SK-N-SH (cell line): ENCODE measurements at regions not wholly inside any gene's neighbourhood (a gene's known extent, or its start where the extent isn't known, plus 50 kb on each side); places are given as distances from the start of the nearest gene placed in this dataset.

ENCODE experiments used
- CTCF ChIA-PET: fragments of 300-600, 350-600 bp; formaldehyde crosslinking; extraction: SDS; loops from one replicate; lab custom pipeline; 2021; lab: Yijun Ruan, JAX
- POLR2A ChIA-PET: fragments of 350-600 bp; sonication (Branson Sonifier 250); formaldehyde crosslinking; extraction: SDS; loops from one replicate; lab custom pipeline; 2020; ENCODE audit warnings: antibody characterized with exemption, inconsistent platforms; lab: Yijun Ruan, JAX
- DNase-seq: peaks from one replicate; pipeline ENCODE4 v3.0.0; 2012
- H2AFZ ChIP-seq: fragments of 200-600 bp; sonication (generic); 2 replicates; pipeline ENCODE4 v1.8.1; 2016; ENCODE audit warnings: antibody characterized with exemption, mild to moderate bottlenecking, low read depth
- H3F3A ChIP-seq: fragments of 200-600 bp; sonication (generic); replicated peaks from 2 replicates; pipeline ENCODE3; 2016; ENCODE audit warnings: antibody characterized with exemption, mild to moderate bottlenecking; ENCODE audit not compliant: insufficient read depth
- H3K27ac ChIP-seq, 2 experiments: fragments of 200-500 bp in 1 of 2; fragments of 200-600 bp in 1 of 2; sonication (Bioruptor generic) in 1 of 2; sonication (generic), shearing (Covaris generic) in 1 of 2; 2 replicates each; pipeline versions ENCODE4 v1.5.1 to v1.6.1; 2014 to 2016; ENCODE audit warnings: low read depth in 2 of 2, inconsistent platforms in 1 of 2, low read length in 1 of 2, mild to moderate bottlenecking in 1 of 2, mixed read lengths in 1 of 2
- H3K27me3 ChIP-seq: fragments of 200-600 bp; sonication (generic), shearing (Covaris generic); 2 replicates; pipeline ENCODE4 v1.6.1; 2016; ENCODE audit warnings: mixed run types; ENCODE audit not compliant: insufficient read depth
- H3K36me3 ChIP-seq, 2 experiments: fragments of 200-500 bp in 1 of 2; fragments of 200-600 bp in 1 of 2; sonication (Bioruptor generic) in 1 of 2; sonication (generic) in 1 of 2; replicated peaks in 1 of 2; 2 replicates each; pipeline versions ENCODE3 to v1.5.1; 2014 to 2016; ENCODE audit warnings: low read length in 1 of 2, mild to moderate bottlenecking in 1 of 2; ENCODE audit not compliant: insufficient read depth in 2 of 2, control insufficient read depth in 1 of 2
- H3K4me1 ChIP-seq, 2 experiments: fragments of 200-500 bp in 1 of 2; fragments of 200-600 bp in 1 of 2; sonication (Bioruptor generic) in 1 of 2; sonication (generic), shearing (Covaris generic) in 1 of 2; 2 replicates each; pipeline versions ENCODE4 v1.5.1 to v1.6.1; 2014 to 2016; ENCODE audit warnings: low read depth in 1 of 2, low read length in 1 of 2, mixed run types in 1 of 2; ENCODE audit not compliant: insufficient read depth in 2 of 2, control insufficient read depth in 1 of 2
- H3K4me2 ChIP-seq: fragments of 200-600 bp; sonication (generic), shearing (Covaris generic); 2 replicates; pipeline ENCODE4 v1.6.1; 2017; ENCODE audit warnings: mixed run types
- H3K4me3 ChIP-seq, 2 experiments: fragments of 200-500 bp in 1 of 2; fragments of 200-600 bp in 1 of 2; sonication (Bioruptor generic) in 1 of 2; sonication (generic), shearing (Covaris generic) in 1 of 2; 2 replicates each; pipeline versions ENCODE4 v1.5.1 to v1.8.1; 2014 to 2016; ENCODE audit warnings: low read depth in 2 of 2, inconsistent platforms in 1 of 2, low read length in 1 of 2, mild to moderate bottlenecking in 1 of 2, mixed read lengths in 1 of 2, moderate library complexity in 1 of 2
- H3K79me2 ChIP-seq: fragments of 200-600 bp; sonication (generic); 2 replicates; pipeline ENCODE4 v1.8.1; 2017; ENCODE audit warnings: mild to moderate bottlenecking; ENCODE audit not compliant: insufficient read depth
- H3K9ac ChIP-seq: fragments of 200-600 bp; sonication (generic); 2 replicates; pipeline ENCODE4 v1.6.1; 2017; ENCODE audit warnings: mixed run types
- H3K9me2 ChIP-seq: fragments of 200-600 bp; sonication (generic); 2 replicates; pipeline ENCODE4 v1.6.1; 2017; ENCODE audit warnings: mixed run types
- H3K9me3 ChIP-seq: fragments of 200-600 bp; sonication (generic); 2 replicates; pipeline ENCODE4 v1.6.1; 2017; ENCODE audit warnings: mixed run types, mild to moderate bottlenecking, moderate library complexity
- H4K20me1 ChIP-seq: fragments of 200-600 bp; sonication (generic); 2 replicates; pipeline ENCODE4 v1.6.1; 2017; ENCODE audit warnings: mild to moderate bottlenecking, mixed run types; ENCODE audit not compliant: insufficient read depth
- FOSL2 ChIP-seq: IDR thresholded peaks from 2 replicates; pipeline ENCODE4 v1.4.0; 2012; ENCODE audit warnings: low read depth, mild to moderate bottlenecking, moderate library complexity, borderline replicate concordance
- FOXM1 ChIP-seq: IDR thresholded peaks from 2 replicates; pipeline ENCODE4 v1.4.0; 2012; ENCODE audit warnings: low read depth, mild to moderate bottlenecking
- GABPA ChIP-seq: IDR thresholded peaks from 2 replicates; pipeline ENCODE4 v1.4.0; 2012; ENCODE audit warnings: low read depth, mild to moderate bottlenecking
- GATA2 ChIP-seq: sonication (generic); formaldehyde crosslinking; IDR thresholded peaks from 2 replicates; pipeline ENCODE4 v1.5.0; 2020; ENCODE audit warnings: mild to moderate bottlenecking, missing genetic modification reagents
- NFIC ChIP-seq: IDR thresholded peaks from 2 replicates; pipeline ENCODE4 v1.4.0; 2012; ENCODE audit warnings: borderline replicate concordance
- RAD21 ChIP-seq: IDR thresholded peaks from 2 replicates; pipeline ENCODE4 v1.6.1; 2012; ENCODE audit warnings: mild to moderate bottlenecking, low read length
- RCOR1 ChIP-seq: fragments of 150-350 bp; IDR thresholded peaks from 2 replicates; pipeline ENCODE4 v1.6.1; 2017; ENCODE audit warnings: antibody characterized with exemption, low read length
- RFX5 ChIP-seq: IDR thresholded peaks from 2 replicates; pipeline ENCODE4 v1.6.1; 2012; ENCODE audit warnings: mild to moderate bottlenecking, improper control_type of control experiment, low read length
- RXRA ChIP-seq: IDR thresholded peaks from 2 replicates; pipeline ENCODE4 v1.4.0; 2012; ENCODE audit warnings: low read depth, mild to moderate bottlenecking, borderline replicate concordance
- SMC3 ChIP-seq: IDR thresholded peaks from 2 replicates; pipeline ENCODE4 v1.6.1; 2012; ENCODE audit warnings: low read depth, low read length, improper control_type of control experiment
- TAF1 ChIP-seq: IDR thresholded peaks from 2 replicates; pipeline ENCODE4 v1.6.1; 2012; ENCODE audit warnings: low read depth, mild to moderate bottlenecking, low read length, moderate library complexity, borderline replicate concordance
- TCF12 ChIP-seq: IDR thresholded peaks from 2 replicates; pipeline ENCODE4 v1.4.0; 2012
- TEAD4 ChIP-seq: IDR thresholded peaks from 2 replicates; pipeline ENCODE4 v1.4.0; 2012; ENCODE audit warnings: mild to moderate bottlenecking, borderline replicate concordance; ENCODE audit not compliant: insufficient read depth
- YY1 ChIP-seq: IDR thresholded peaks from 2 replicates; pipeline ENCODE4 v1.4.0; 2012; ENCODE audit warnings: low read depth, mild to moderate bottlenecking
- WGBS: methylation state at CpG from one replicate; pipeline ENCODE4 v1.1.6; 2017; ENCODE audit warnings: low lambda C conversion rate; 5-methylcytosine and 5-hydroxymethylcytosine counted together
- TF ChIP-seq, protein P1 (sequence below): IDR thresholded peaks from 2 replicates; pipeline ENCODE4; 2012
- TF ChIP-seq, protein P2 (sequence below): fragments of 200-600 bp; sonication (generic); IDR thresholded peaks from 2 replicates; pipeline ENCODE4 v1.6.1; 2017; ENCODE audit warnings: antibody characterized with exemption, mild to moderate bottlenecking, moderate library complexity
- TF ChIP-seq, protein P3 (sequence below): fragments of 150-350 bp; IDR thresholded peaks from 2 replicates; pipeline ENCODE4 v1.6.1; 2016; ENCODE audit warnings: mild to moderate bottlenecking, low read depth, low read length
- TF ChIP-seq, protein P4 (sequence below): IDR thresholded peaks from 2 replicates; pipeline ENCODE4 v1.6.1; 2012; ENCODE audit warnings: mild to moderate bottlenecking, low read depth, low read length, moderate library complexity

DNA sequence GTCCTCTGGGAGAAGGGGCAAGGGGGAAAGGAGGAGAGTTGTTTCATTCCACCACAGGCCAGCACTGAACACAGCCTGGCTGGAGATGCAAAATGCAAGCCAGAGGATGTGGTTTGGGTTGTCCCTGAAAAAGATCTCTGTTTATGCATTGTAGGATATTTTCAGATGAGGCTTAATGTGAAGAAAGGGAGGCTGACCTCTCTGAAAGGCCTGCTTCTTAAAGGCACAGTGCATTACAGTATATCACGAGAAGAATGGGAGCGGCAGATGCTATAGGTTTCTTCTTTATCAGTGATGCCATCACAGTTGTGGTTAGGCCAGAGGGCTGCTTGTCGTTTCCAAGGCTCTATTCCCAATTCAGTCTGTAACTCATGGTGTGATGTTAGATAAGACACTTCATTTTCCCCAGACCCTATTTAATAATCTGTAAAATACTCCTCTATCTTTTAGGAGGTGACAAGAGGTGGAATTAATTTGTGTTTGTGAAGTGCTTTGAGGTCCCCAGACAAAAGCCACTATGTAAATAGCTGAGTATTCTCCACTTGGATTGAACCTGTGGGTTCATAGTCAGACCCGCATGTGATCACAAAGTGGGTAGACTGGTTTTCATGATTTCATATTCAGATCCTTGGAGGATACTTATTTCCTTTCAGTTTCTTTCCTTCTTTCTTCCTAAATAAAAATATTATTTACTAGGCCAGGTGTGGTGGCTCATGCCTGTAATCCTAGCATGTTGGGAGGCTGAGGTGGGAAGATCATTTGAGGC, 76.5 kb upstream of the WDR26 start:
- no peaks in the 10 kb centered on the region for H4K20me1 ChIP-seq
- peak overlapping the region; percentile 63 for H2AFZ ChIP-seq
- ChIA-PET POLR2A (no interaction called here), CTCF (interaction anchor here (3.2 to 8.1 kb wide), 3 partner anchors 341 to 412 kb away, joined by 39 to 166 read pairs (median 124); no protein-coding TSS in a partner anchor)
- no peaks in the 10 kb centered on the region for H3K79me2 ChIP-seq
- peak overlapping the region; percentile 8 to 11; a peak in 2 of 4 replicates for H3K27ac ChIP-seq
- 37% methylated on average over 4 of the region's 4 CpGs for WGBS
- H3K27me3 ChIP-seq, result no peaks in the 10 kb centered on the region
- no peaks in the 10 kb centered on the region for H3K9me3 ChIP-seq
- peaks cover 0 to 7% of the 10 kb centered on the region in 2 experiments for H3K4me1 ChIP-seq
- no peaks in the 10 kb centered on the region for H3K9me2 ChIP-seq
- no peak for DNase-seq
- TF ChIP-seq YY1 (no peak), FOSL2 (no peak), TAF1 (no peak), RCOR1 (peak; percentile 27; the same call in 1 of the 2 replicates), RXRA (peak; percentile 42; the same call in 1 of the 2 replicates), TCF12 (peak; percentile 71), GATA2 (CRISPR knock-in tag) (peak; percentile 29; the same call in 1 of the 2 replicates)
- TF ChIP-seq, protein P1, sequence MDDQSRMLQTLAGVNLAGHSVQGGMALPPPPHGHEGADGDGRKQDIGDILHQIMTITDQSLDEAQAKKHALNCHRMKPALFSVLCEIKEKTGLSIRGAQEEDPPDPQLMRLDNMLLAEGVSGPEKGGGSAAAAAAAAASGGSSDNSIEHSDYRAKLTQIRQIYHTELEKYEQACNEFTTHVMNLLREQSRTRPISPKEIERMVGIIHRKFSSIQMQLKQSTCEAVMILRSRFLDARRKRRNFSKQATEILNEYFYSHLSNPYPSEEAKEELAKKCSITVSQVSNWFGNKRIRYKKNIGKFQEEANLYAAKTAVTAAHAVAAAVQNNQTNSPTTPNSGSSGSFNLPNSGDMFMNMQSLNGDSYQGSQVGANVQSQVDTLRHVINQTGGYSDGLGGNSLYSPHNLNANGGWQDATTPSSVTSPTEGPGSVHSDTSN, result peak; percentile 6; the same call in 1 of the 2 replicates
- H3K4me2 ChIP-seq, result peak overlapping the region; percentile 34; the same call in 1 of the 2 replicates
- no peak overlapping the region for H3K4me3 ChIP-seq
- peaks cover 8% of the 10 kb centered on the region for H3F3A ChIP-seq
- H3K36me3 ChIP-seq, result no peaks in the 10 kb centered on the region
- H3K9ac ChIP-seq, result no peak overlapping the region

DNA sequence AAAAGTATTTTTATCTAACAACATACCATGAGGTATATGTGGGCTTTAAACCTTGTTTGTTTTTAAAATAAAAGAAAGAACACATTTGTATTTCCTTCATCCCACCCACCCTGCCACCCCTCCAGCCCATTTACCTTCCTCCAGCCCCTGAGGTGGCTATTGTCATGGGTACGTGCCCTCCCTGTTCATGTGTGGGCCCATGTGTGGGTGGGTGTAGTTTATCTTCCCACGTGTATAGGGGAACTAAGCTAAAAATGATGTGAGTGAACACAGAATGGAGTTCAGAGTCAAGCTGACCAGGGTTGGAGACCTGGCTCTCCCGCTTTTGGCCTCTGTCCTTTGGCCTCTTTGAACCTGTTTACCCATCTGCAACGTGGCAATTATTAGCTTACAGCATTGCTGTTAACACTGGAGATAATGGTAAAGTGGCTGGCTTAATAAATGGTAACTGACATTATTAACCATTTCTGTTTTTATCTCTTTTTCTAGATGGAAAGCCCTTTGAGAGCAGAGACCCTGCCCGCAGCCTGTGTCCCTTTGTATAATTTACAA, 78.1 kb upstream of the WDR26 start:
- 78% methylated on average over 5 of the region's 5 CpGs for WGBS
- POLR2A ChIA-PET, result no interaction called here
- no peak overlapping the region for H3K4me2 ChIP-seq
- TF ChIP-seq FOSL2, result no peak
- TF ChIP-seq, protein P2, sequence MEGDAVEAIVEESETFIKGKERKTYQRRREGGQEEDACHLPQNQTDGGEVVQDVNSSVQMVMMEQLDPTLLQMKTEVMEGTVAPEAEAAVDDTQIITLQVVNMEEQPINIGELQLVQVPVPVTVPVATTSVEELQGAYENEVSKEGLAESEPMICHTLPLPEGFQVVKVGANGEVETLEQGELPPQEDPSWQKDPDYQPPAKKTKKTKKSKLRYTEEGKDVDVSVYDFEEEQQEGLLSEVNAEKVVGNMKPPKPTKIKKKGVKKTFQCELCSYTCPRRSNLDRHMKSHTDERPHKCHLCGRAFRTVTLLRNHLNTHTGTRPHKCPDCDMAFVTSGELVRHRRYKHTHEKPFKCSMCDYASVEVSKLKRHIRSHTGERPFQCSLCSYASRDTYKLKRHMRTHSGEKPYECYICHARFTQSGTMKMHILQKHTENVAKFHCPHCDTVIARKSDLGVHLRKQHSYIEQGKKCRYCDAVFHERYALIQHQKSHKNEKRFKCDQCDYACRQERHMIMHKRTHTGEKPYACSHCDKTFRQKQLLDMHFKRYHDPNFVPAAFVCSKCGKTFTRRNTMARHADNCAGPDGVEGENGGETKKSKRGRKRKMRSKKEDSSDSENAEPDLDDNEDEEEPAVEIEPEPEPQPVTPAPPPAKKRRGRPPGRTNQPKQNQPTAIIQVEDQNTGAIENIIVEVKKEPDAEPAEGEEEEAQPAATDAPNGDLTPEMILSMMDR, result no peak
- TF ChIP-seq, protein P3, sequence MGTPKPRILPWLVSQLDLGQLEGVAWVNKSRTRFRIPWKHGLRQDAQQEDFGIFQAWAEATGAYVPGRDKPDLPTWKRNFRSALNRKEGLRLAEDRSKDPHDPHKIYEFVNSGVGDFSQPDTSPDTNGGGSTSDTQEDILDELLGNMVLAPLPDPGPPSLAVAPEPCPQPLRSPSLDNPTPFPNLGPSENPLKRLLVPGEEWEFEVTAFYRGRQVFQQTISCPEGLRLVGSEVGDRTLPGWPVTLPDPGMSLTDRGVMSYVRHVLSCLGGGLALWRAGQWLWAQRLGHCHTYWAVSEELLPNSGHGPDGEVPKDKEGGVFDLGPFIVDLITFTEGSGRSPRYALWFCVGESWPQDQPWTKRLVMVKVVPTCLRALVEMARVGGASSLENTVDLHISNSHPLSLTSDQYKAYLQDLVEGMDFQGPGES, result no peak
- no peak for TF ChIP-seq YY1
- no peak for TF ChIP-seq RAD21
- no peak for TF ChIP-seq RFX5
- no peak for TF ChIP-seq FOXM1
- TF ChIP-seq SMC3, result no peak
- TF ChIP-seq, protein P4, sequence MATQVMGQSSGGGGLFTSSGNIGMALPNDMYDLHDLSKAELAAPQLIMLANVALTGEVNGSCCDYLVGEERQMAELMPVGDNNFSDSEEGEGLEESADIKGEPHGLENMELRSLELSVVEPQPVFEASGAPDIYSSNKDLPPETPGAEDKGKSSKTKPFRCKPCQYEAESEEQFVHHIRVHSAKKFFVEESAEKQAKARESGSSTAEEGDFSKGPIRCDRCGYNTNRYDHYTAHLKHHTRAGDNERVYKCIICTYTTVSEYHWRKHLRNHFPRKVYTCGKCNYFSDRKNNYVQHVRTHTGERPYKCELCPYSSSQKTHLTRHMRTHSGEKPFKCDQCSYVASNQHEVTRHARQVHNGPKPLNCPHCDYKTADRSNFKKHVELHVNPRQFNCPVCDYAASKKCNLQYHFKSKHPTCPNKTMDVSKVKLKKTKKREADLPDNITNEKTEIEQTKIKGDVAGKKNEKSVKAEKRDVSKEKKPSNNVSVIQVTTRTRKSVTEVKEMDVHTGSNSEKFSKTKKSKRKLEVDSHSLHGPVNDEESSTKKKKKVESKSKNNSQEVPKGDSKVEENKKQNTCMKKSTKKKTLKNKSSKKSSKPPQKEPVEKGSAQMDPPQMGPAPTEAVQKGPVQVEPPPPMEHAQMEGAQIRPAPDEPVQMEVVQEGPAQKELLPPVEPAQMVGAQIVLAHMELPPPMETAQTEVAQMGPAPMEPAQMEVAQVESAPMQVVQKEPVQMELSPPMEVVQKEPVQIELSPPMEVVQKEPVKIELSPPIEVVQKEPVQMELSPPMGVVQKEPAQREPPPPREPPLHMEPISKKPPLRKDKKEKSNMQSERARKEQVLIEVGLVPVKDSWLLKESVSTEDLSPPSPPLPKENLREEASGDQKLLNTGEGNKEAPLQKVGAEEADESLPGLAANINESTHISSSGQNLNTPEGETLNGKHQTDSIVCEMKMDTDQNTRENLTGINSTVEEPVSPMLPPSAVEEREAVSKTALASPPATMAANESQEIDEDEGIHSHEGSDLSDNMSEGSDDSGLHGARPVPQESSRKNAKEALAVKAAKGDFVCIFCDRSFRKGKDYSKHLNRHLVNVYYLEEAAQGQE, result no peak
- no peak for TF ChIP-seq RXRA
- TF ChIP-seq GABPA, result no peak
- no peak for TF ChIP-seq NFIC
- no peak for TF ChIP-seq TEAD4

More for the DNA sequence above, 78.1 kb upstream of the WDR26 start:
- Histone ChIP-seq H2AFZ (no peak overlapping the region), H3F3A (peaks cover 8% of the 10 kb centered on the region), H3K9ac (no peak overlapping the region), H3K4me1 (peaks cover 0 to 4% of the 10 kb centered on the region in 2 experiments), H3K36me3 (no peaks in the 10 kb centered on the region), H3K4me3 (no peak overlapping the region), H3K9me2 (no peaks in the 10 kb centered on the region), H3K27ac (no peak overlapping the region), H4K20me1 (no peaks in the 10 kb centered on the region), H3K27me3 (no peaks in the 10 kb centered on the region), H3K9me3 (no peaks in the 10 kb centered on the region), H3K79me2 (no peaks in the 10 kb centered on the region)
- no peak for DNase-seq
- CTCF ChIA-PET, result interaction anchor here (0.5 to 8.1 kb wide), 44 partner anchors 9 to 794 kb away, joined by 3 to 166 read pairs (median 4); no protein-coding TSS in a partner anchor
